BE2C (cell line): ENCODE measurements at regions not wholly inside any gene's neighbourhood (a gene's known extent, or its start where the extent isn't known, plus 50 kb on each side); places are given as distances from the start of the nearest gene placed in this dataset.

Experiments
- DNase-seq: peaks from one replicate; pipeline ENCODE4 v3.0.0-alpha.2; 2020
- H3K27me3 ChIP-seq: fragments of 250-450 bp; sonication (Bioruptor Pico); 2 replicates; pipeline ENCODE4 v1.5.1; 2020; ENCODE audit warnings: mild to moderate bottlenecking
- H3K36me3 ChIP-seq: fragments of 250-450 bp; sonication (Bioruptor Pico); 2 replicates; pipeline ENCODE4 v1.5.1; 2020; ENCODE audit warnings: mild to moderate bottlenecking
- H3K4me1 ChIP-seq: fragments of 250-450 bp; sonication (Bioruptor Pico); 2 replicates; pipeline ENCODE4 v1.5.1; 2020
- H3K4me3 ChIP-seq: 2 replicates; pipeline ENCODE4 v1.5.1; 2011; ENCODE audit warnings: low read depth, low read length
- H3K9me3 ChIP-seq: fragments of 250-450 bp; sonication (Bioruptor Pico); 2 replicates; pipeline ENCODE4 v1.5.1; 2020
- TF ChIP-seq, protein P1 (sequence below): IDR thresholded peaks from 2 replicates; pipeline ENCODE4 v1.5.1; 2012; ENCODE audit warnings: mild to moderate bottlenecking, low read depth, low read length

GRCh38 chr13:27014406-27015359 is 156.9 kb downstream of the USP12 start:
- H3K27me3 ChIP-seq = no peaks in the 10 kb centered on the region
- DNase-seq = no peak
- no peaks in the 10 kb centered on the region for H3K36me3 ChIP-seq
- H3K4me3 ChIP-seq = no peak overlapping the region
- no peaks in the 10 kb centered on the region for H3K4me1 ChIP-seq
- TF ChIP-seq, protein P1, sequence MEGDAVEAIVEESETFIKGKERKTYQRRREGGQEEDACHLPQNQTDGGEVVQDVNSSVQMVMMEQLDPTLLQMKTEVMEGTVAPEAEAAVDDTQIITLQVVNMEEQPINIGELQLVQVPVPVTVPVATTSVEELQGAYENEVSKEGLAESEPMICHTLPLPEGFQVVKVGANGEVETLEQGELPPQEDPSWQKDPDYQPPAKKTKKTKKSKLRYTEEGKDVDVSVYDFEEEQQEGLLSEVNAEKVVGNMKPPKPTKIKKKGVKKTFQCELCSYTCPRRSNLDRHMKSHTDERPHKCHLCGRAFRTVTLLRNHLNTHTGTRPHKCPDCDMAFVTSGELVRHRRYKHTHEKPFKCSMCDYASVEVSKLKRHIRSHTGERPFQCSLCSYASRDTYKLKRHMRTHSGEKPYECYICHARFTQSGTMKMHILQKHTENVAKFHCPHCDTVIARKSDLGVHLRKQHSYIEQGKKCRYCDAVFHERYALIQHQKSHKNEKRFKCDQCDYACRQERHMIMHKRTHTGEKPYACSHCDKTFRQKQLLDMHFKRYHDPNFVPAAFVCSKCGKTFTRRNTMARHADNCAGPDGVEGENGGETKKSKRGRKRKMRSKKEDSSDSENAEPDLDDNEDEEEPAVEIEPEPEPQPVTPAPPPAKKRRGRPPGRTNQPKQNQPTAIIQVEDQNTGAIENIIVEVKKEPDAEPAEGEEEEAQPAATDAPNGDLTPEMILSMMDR = no peak
- H3K9me3 ChIP-seq = no peaks in the 10 kb centered on the region

GRCh38 chr13:27012482-27013197 is 159.0 kb downstream of the USP12 start:
- H3K9me3 ChIP-seq = no peaks in the 10 kb centered on the region
- no peaks in the 10 kb centered on the region for H3K27me3 ChIP-seq
- H3K4me3 ChIP-seq = no peak overlapping the region
- no peaks in the 10 kb centered on the region for H3K36me3 ChIP-seq
- DNase-seq = no peak
- H3K4me1 ChIP-seq = no peaks in the 10 kb centered on the region
- TF ChIP-seq, protein P1 = no peak

- Histone ChIP-seq H3K4me3 (no peak overlapping the region), H3K36me3 (no peaks in the 10 kb centered on the region), H3K27me3 (no peaks in the 10 kb centered on the region), H3K4me1 (no peaks in the 10 kb centered on the region), H3K9me3 (no peaks in the 10 kb centered on the region)
- TF ChIP-seq, protein P1 = no peak
- DNase-seq = no peak
These were observed 159.9 kb downstream of the USP12 start for GRCh38 chr13:27011661-27012060.

DNA sequence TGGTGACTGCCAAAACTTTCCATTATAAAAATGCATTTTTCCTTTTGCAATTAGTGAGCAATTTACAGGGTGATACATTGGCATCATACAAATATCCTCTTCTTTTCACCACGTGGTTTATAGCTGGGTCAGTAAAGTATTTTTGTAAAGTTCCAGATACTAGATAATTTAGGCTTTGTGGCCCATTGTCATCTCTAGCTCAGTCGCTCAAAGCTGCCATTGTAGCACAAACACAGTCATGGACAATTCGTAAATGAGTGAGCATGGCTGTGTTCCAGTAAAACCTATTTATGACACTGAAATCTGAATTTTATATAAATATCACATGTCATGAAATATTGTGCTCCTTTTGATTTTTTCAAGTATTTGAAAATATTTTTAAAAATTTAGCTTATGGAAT is 162.9 kb downstream of the USP12 start:
- Histone ChIP-seq H3K9me3 (no peaks in the 10 kb centered on the region), H3K36me3 (no peaks in the 10 kb centered on the region), H3K4me1 (peaks cover 6% of the 10 kb centered on the region), H3K4me3 (no peak overlapping the region), H3K27me3 (no peaks in the 10 kb centered on the region; the same call in 1 of the 2 replicates)
- no peak for DNase-seq
- TF ChIP-seq, protein P1 = no peak

DNA sequence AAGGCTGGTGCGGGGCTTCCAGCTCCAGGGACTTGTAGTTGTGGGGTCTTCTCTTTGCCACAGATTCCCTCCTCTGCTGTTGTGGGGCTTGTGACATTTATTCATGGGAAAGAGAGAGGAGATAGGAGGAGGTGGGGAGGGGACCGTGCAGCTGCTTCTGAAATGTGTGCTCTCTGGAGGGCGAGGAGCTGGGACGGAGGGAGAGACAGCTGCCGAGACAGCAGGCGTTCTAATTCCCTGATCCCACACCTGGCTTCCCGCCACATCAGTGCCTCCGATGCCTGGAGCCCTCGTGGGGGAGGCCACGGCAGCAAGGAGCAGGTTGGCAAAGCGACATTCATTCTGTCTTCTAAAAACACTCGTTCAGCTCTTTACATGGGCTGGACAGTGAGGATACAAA is 164.4 kb downstream of the USP12 start:
- Histone ChIP-seq H3K27me3 (no peaks in the 10 kb centered on the region; the same call in 1 of the 2 replicates), H3K36me3 (no peaks in the 10 kb centered on the region), H3K9me3 (no peaks in the 10 kb centered on the region), H3K4me1 (peaks cover 6% of the 10 kb centered on the region), H3K4me3 (peak overlapping the region; percentile 47)
- peak; percentile 29 for DNase-seq
- TF ChIP-seq, protein P1 = no peak
